ENCODE measurements at regions not wholly inside any gene's neighbourhood (a gene's known extent, or its start where the extent isn't known, plus 50 kb on each side); places are given as distances from the start of the nearest gene placed in this dataset.

DNA sequence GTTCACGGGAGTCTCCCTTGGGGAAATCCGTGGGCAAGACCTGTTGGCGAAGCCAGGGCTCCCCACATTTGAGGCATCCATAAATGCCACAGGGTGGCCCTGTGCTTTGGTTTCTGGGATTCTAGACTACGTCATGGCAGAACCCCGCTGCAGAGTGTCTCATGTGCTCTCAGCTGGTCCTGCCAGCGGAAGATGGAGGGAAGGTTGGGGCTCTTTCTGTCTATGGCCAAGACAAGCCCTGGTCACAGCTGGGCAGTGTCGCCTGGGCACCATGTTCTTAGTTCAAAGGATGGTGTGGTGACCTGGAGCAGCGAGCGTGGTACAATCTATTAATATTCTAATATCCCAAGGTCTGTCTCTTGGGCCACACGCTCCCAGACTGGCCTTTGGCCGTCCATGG, 511.7 kb downstream of the TBC1D22A start:
- no peak overlapping the region for H3K4me3 Mint-ChIP-seq
- DNase-seq, result no peak
- no peaks in the 10 kb centered on the region for H3K36me3 Mint-ChIP-seq (ENCODE audit: low read depth)
- no peaks in the 10 kb centered on the region for H3K9me3 Mint-ChIP-seq
- no peaks in the 10 kb centered on the region for H3K27me3 Mint-ChIP-seq (ENCODE audit: low read depth)
- H3K4me1 Mint-ChIP-seq (ENCODE audit: low read depth), result no peaks in the 10 kb centered on the region
- no peak overlapping the region for H3K27ac Mint-ChIP-seq
- CTCF ChIA-PET, result interaction anchor here (0.7 kb wide), 1 partner anchor 458 kb away, joined by 3 read pairs; no protein-coding TSS in a partner anchor
- intact Hi-C loops (cut with micrococcal nuclease), result no loop called here

DNA sequence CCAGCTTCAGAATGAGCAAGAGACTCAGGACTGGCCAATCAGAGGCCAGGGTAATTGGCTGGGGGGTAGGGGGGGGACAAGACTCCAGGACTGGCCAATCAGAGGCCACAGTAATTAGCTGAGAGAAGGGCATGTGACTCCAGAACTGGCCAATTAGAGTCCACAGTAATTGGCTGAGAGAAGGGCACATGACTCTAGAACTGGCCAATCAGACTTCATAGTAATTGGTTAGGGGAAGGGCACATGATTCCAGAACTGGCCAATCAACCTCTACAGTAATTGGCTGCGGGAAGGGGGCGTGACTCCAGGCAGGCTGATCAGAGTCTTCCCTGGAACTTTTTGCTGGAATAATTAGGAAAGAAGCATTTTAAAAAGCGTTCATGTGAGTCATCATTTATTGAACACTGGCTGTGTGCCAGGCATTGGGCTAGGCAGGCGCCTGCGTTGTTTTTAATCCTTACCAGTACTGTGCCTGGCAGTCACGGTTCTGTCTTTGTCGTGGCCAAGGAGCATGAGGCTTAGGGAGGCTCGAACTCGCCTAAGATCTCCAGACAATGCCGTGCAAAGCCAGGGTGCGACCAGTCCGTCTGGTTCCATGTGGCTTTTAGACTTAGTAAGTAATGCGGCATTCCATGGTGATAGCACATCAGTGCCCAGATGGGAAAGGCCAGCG, 508.1 kb downstream of the TBC1D22A start:
- Mint-ChIP-seq H3K4me1 (ENCODE audit: low read depth) (no peaks in the 10 kb centered on the region), H3K27ac (no peak overlapping the region), H3K36me3 (ENCODE audit: low read depth) (no peaks in the 10 kb centered on the region), H3K4me3 (no peak overlapping the region), H3K9me3 (no peaks in the 10 kb centered on the region), H3K27me3 (ENCODE audit: low read depth) (no peaks in the 10 kb centered on the region)
- no peak for DNase-seq
- CTCF ChIA-PET, result no interaction called here
- intact Hi-C loops (cut with micrococcal nuclease), result no loop called here

- Mint-ChIP-seq H3K4me1 (ENCODE audit: low read depth) (no peaks in the 10 kb centered on the region), H3K36me3 (ENCODE audit: low read depth) (no peaks in the 10 kb centered on the region), H3K4me3 (no peak overlapping the region), H3K9me3 (no peaks in the 10 kb centered on the region), H3K27me3 (ENCODE audit: low read depth) (no peaks in the 10 kb centered on the region), H3K27ac (no peak overlapping the region)
- no peak for DNase-seq
- CTCF ChIA-PET, result no interaction called here
- intact Hi-C loops (cut with micrococcal nuclease), result no loop called here
Measured at GRCh38 chr22:47269516-47270088, 507.2 kb downstream of the TBC1D22A start.

- Mint-ChIP-seq H3K4me1 (ENCODE audit: low read depth) (no peaks in the 10 kb centered on the region), H3K9me3 (no peaks in the 10 kb centered on the region), H3K4me3 (no peak overlapping the region), H3K27me3 (ENCODE audit: low read depth) (no peaks in the 10 kb centered on the region), H3K36me3 (ENCODE audit: low read depth) (no peaks in the 10 kb centered on the region), H3K27ac (no peak overlapping the region)
- no peak for DNase-seq
- intact Hi-C loops (cut with micrococcal nuclease), result no loop called here
- CTCF ChIA-PET, result no interaction called here
Measured at GRCh38 chr22:47267513-47268282, 505.2 kb downstream of the TBC1D22A start.

- Mint-ChIP-seq H3K27me3 (ENCODE audit: low read depth) (no peaks in the 10 kb centered on the region), H3K4me3 (no peak overlapping the region), H3K4me1 (ENCODE audit: low read depth) (no peaks in the 10 kb centered on the region), H3K9me3 (no peaks in the 10 kb centered on the region), H3K27ac (no peak overlapping the region), H3K36me3 (ENCODE audit: low read depth) (no peaks in the 10 kb centered on the region)
- CTCF ChIA-PET, result no interaction called here
- no peak for DNase-seq
- intact Hi-C loops (cut with micrococcal nuclease), result no loop called here
Measured at GRCh38 chr22:47266329-47266728, 503.9 kb downstream of the TBC1D22A start.

- H3K4me3 Mint-ChIP-seq, result no peak overlapping the region
- DNase-seq, result no peak
- no peaks in the 10 kb centered on the region for H3K9me3 Mint-ChIP-seq
- intact Hi-C loops (cut with micrococcal nuclease), result loop anchor here (5.0 kb wide), 1 partner anchor 67 kb away; no protein-coding TSS in a partner anchor
- peaks cover 2% of the 10 kb centered on the region for H3K27me3 Mint-ChIP-seq (ENCODE audit: low read depth)
- H3K36me3 Mint-ChIP-seq (ENCODE audit: low read depth), result no peaks in the 10 kb centered on the region
- CTCF ChIA-PET, result no interaction called here
- no peak overlapping the region for H3K27ac Mint-ChIP-seq
- no peaks in the 10 kb centered on the region for H3K4me1 Mint-ChIP-seq (ENCODE audit: low read depth)
Measured at GRCh38 chr22:47260551-47260950, 498.1 kb downstream of the TBC1D22A start.

DNA sequence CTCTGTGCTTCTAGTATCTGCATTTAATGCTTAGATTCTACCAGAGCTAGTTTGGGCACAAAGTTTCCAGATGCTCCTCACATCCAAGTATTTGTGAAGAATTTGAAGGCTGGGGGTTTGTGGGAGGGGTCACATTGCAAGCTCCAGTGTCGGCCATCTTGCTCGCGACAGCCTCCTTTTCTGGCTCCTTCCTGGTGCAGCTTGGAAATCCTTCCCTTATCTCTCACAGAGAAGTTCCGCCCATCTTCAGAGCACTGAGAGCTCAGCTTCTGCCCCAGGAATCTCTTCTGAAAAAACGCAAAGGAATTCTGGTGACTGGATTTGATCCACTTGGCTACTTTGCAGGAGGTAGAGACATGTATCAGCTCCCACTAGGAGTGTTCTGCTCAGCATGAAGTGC, 497.5 kb downstream of the TBC1D22A start:
- intact Hi-C loops (cut with micrococcal nuclease), result loop anchor here (5.0 kb wide), 1 partner anchor 67 kb away; no protein-coding TSS in a partner anchor

DNA sequence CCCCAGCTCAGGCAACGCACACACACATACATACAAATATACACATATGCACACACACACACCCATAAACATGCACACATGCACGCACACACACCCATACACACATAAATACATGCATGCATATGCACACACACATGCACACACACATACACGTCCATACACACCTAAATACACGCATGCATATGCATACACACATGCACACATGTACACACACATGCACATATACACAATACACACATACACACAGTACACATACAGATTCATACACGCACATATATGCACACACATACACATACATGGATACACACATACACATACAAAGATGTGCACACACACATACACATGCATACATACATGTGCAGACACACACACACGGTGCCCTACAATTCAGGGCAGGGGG, 496.6 kb downstream of the TBC1D22A start:
- Mint-ChIP-seq H3K4me1 (ENCODE audit: low read depth) (no peaks in the 10 kb centered on the region), H3K27ac (no peak overlapping the region), H3K27me3 (ENCODE audit: low read depth) (peaks cover 2% of the 10 kb centered on the region), H3K9me3 (no peaks in the 10 kb centered on the region), H3K4me3 (no peak overlapping the region), H3K36me3 (ENCODE audit: low read depth) (no peaks in the 10 kb centered on the region)
- CTCF ChIA-PET, result no interaction called here
- no peak for DNase-seq
- intact Hi-C loops (cut with micrococcal nuclease), result no loop called here

More for the DNA sequence above, 497.5 kb downstream of the TBC1D22A start:
- CTCF ChIA-PET, result no interaction called here
- peaks cover 2% of the 10 kb centered on the region for H3K27me3 Mint-ChIP-seq (ENCODE audit: low read depth)
- no peaks in the 10 kb centered on the region for H3K36me3 Mint-ChIP-seq (ENCODE audit: low read depth)
- no peak for DNase-seq
- H3K27ac Mint-ChIP-seq, result no peak overlapping the region
- H3K4me1 Mint-ChIP-seq (ENCODE audit: low read depth), result no peaks in the 10 kb centered on the region
- H3K4me3 Mint-ChIP-seq, result no peak overlapping the region
- no peaks in the 10 kb centered on the region for H3K9me3 Mint-ChIP-seq

GRCh38 chr22:47257976-47258375, 495.5 kb downstream of the TBC1D22A start:
- no peak for DNase-seq
- H3K27me3 Mint-ChIP-seq (ENCODE audit: low read depth), result peaks cover 2% of the 10 kb centered on the region
- H3K4me1 Mint-ChIP-seq (ENCODE audit: low read depth), result no peaks in the 10 kb centered on the region
- H3K4me3 Mint-ChIP-seq, result no peak overlapping the region
- no peaks in the 10 kb centered on the region for H3K36me3 Mint-ChIP-seq (ENCODE audit: low read depth)
- CTCF ChIA-PET, result no interaction called here
- H3K27ac Mint-ChIP-seq, result no peak overlapping the region
- intact Hi-C loops (cut with micrococcal nuclease), result no loop called here
- no peaks in the 10 kb centered on the region for H3K9me3 Mint-ChIP-seq

DNA sequence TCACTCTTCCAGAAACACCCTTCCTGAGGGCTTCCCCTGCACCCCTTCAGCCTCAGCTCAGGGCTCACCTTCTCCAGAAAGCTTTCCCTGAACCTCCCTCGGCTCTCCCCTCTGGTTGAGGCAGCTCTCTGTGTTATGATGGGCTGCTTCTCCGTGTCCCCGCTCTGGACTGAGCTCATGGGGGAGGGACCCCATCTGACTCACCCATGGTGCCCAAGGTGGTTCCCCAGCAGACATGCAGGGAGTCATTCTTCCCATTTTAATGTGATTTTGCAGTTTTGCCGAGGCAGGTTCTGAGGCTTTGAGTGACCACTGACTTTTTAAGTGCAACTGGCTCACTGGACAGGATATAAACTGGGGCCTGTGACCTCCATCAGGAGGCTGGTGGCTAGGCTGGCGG, 495.1 kb downstream of the TBC1D22A start:
- H3K4me1 Mint-ChIP-seq (ENCODE audit: low read depth), result no peaks in the 10 kb centered on the region
- CTCF ChIA-PET, result no interaction called here
- no peak overlapping the region for H3K27ac Mint-ChIP-seq
- no peaks in the 10 kb centered on the region for H3K36me3 Mint-ChIP-seq (ENCODE audit: low read depth)
- no peaks in the 10 kb centered on the region for H3K9me3 Mint-ChIP-seq
- no peak for DNase-seq
- peaks cover 2% of the 10 kb centered on the region for H3K27me3 Mint-ChIP-seq (ENCODE audit: low read depth)
- no peak overlapping the region for H3K4me3 Mint-ChIP-seq
- intact Hi-C loops (cut with micrococcal nuclease), result no loop called here

- DNase-seq, result no peak
- Mint-ChIP-seq H3K4me1 (ENCODE audit: low read depth) (no peaks in the 10 kb centered on the region), H3K9me3 (no peaks in the 10 kb centered on the region), H3K27ac (no peak overlapping the region), H3K36me3 (ENCODE audit: low read depth) (no peaks in the 10 kb centered on the region), H3K4me3 (no peak overlapping the region), H3K27me3 (ENCODE audit: low read depth) (peaks cover 11% of the 10 kb centered on the region)
- intact Hi-C loops (cut with micrococcal nuclease), result no loop called here
- CTCF ChIA-PET, result no interaction called here
Measured at GRCh38 chr22:47251911-47252310, 489.5 kb downstream of the TBC1D22A start.

- Mint-ChIP-seq H3K36me3 (ENCODE audit: low read depth) (no peaks in the 10 kb centered on the region), H3K27me3 (ENCODE audit: low read depth) (peaks cover 13% of the 10 kb centered on the region), H3K4me3 (no peak overlapping the region), H3K27ac (no peak overlapping the region), H3K4me1 (ENCODE audit: low read depth) (no peaks in the 10 kb centered on the region), H3K9me3 (no peaks in the 10 kb centered on the region)
- intact Hi-C loops (cut with micrococcal nuclease), result no loop called here
- CTCF ChIA-PET, result no interaction called here
- DNase-seq, result no peak
Measured at GRCh38 chr22:47250995-47251765, 488.7 kb downstream of the TBC1D22A start.

Data from activated naive CD4-positive, alpha-beta T cell treated with anti-CD3 and anti-CD28 coated beads for 36 hours (primary cell).